ENCODE measurements at regions not wholly inside any gene's neighbourhood (a gene's known extent, or its start where the extent isn't known, plus 50 kb on each side); places are given as distances from the start of the nearest gene placed in this dataset.

- Histone ChIP-seq H3K9me3 (replicated peaks in 1 of 11) (no peaks in the 10 kb centered on the region), H3K4me2 (no peak overlapping the region), H3K36me3 (no peaks in the 10 kb centered on the region), H3K4me1 (no peaks in the 10 kb centered on the region), H3K27me3 (no peaks in the 10 kb centered on the region), H3K27ac (no peak overlapping the region), H3K4me3 (no peak overlapping the region), H3K9ac (no peak overlapping the region), H4K20me1 (no peaks in the 10 kb centered on the region)
- TF ChIP-seq Cebpa-rat (IDR thresholded peaks at IDR 0.05): no peak
Observed at GRCh38 chr13:64410276-64411053, 2819.7 kb downstream of the PCDH9 start.

- TF ChIP-seq Cebpa-rat (IDR thresholded peaks at IDR 0.05): no peak
- no peak overlapping the region for H3K4me3 ChIP-seq
- no peaks in the 10 kb centered on the region for H3K36me3 ChIP-seq
- no peaks in the 10 kb centered on the region for H3K4me1 ChIP-seq
- H3K9me3 ChIP-seq (replicated peaks in 1 of 11): no peaks in the 10 kb centered on the region
- H3K9ac ChIP-seq: no peak overlapping the region
- no peaks in the 10 kb centered on the region for H4K20me1 ChIP-seq
- H3K27ac ChIP-seq: no peak overlapping the region
- no peaks in the 10 kb centered on the region for H3K27me3 ChIP-seq
- H3K4me2 ChIP-seq: no peak overlapping the region
Observed at GRCh38 chr13:64397701-64398100, 2832.4 kb downstream of the PCDH9 start.

GRCh38 chr13:64377606-64378005 lies 2852.5 kb downstream of the PCDH9 start:
- Histone ChIP-seq H3K9ac (no peak overlapping the region), H4K20me1 (no peaks in the 10 kb centered on the region), H3K4me2 (no peak overlapping the region), H3K9me3 (replicated peaks in 1 of 11) (peaks cover 18 to 24% (median 21%) of the 10 kb centered on the region in 11 experiments), H3K4me1 (no peaks in the 10 kb centered on the region), H3K27ac (no peak overlapping the region), H3K36me3 (no peaks in the 10 kb centered on the region), H3K4me3 (no peak overlapping the region), H3K27me3 (no peaks in the 10 kb centered on the region)
- TF ChIP-seq Cebpa-rat (IDR thresholded peaks at IDR 0.05): no peak

GRCh38 chr13:64371461-64371860 lies 2858.7 kb downstream of the PCDH9 start:
- Histone ChIP-seq H3K4me2 (no peak overlapping the region), H3K4me1 (no peaks in the 10 kb centered on the region), H4K20me1 (no peaks in the 10 kb centered on the region), H3K27me3 (no peaks in the 10 kb centered on the region), H3K9me3 (replicated peaks in 1 of 11) (peaks cover 18 to 26% (median 21%) of the 10 kb centered on the region in 11 experiments), H3K27ac (no peak overlapping the region), H3K9ac (no peak overlapping the region), H3K36me3 (no peaks in the 10 kb centered on the region), H3K4me3 (no peak overlapping the region)
- no peak for TF ChIP-seq Cebpa-rat (IDR thresholded peaks at IDR 0.05)

GRCh38 chr13:64371045-64371444 lies 2859.1 kb downstream of the PCDH9 start:
- Histone ChIP-seq H3K4me2 (no peak overlapping the region), H3K4me1 (no peaks in the 10 kb centered on the region)

GRCh38 chr13:64369121-64369520 lies 2861.0 kb downstream of the PCDH9 start:
- H3K9ac ChIP-seq: no peak overlapping the region
- H3K4me1 ChIP-seq: no peaks in the 10 kb centered on the region
- no peaks in the 10 kb centered on the region for H3K36me3 ChIP-seq
- no peak overlapping the region for H3K4me3 ChIP-seq
- no peaks in the 10 kb centered on the region for H4K20me1 ChIP-seq
- H3K27me3 ChIP-seq: no peaks in the 10 kb centered on the region
- H3K27ac ChIP-seq: no peak overlapping the region
- H3K4me2 ChIP-seq: no peak overlapping the region
- peaks cover 12 to 18% (median 14%) of the 10 kb centered on the region in 11 experiments for H3K9me3 ChIP-seq (replicated peaks in 1 of 11)
- peak in 9 of 11 experiments; percentile 25 to 90 (median 73); a peak in 15 of 22 replicates for TF ChIP-seq Cebpa-rat (IDR thresholded peaks at IDR 0.05)

More at GRCh38 chr13:64371045-64371444, 2859.1 kb downstream of the PCDH9 start:
- Histone ChIP-seq H3K9me3 (replicated peaks in 1 of 11) (peaks cover 18 to 26% (median 21%) of the 10 kb centered on the region in 11 experiments), H3K36me3 (no peaks in the 10 kb centered on the region), H3K27me3 (no peaks in the 10 kb centered on the region), H3K4me3 (no peak overlapping the region), H3K27ac (no peak overlapping the region), H4K20me1 (no peaks in the 10 kb centered on the region), H3K9ac (no peak overlapping the region)
- TF ChIP-seq Cebpa-rat (IDR thresholded peaks at IDR 0.05): no peak

GRCh38 chr13:64362564-64362963 lies 2867.6 kb downstream of the PCDH9 start:
- Histone ChIP-seq H3K4me3 (no peak overlapping the region), H3K9me3 (replicated peaks in 1 of 11) (no peaks in the 10 kb centered on the region), H3K27me3 (no peaks in the 10 kb centered on the region), H3K36me3 (no peaks in the 10 kb centered on the region), H3K9ac (no peak overlapping the region), H3K4me1 (no peaks in the 10 kb centered on the region), H3K4me2 (no peak overlapping the region), H3K27ac (no peak overlapping the region), H4K20me1 (no peaks in the 10 kb centered on the region)
- TF ChIP-seq Cebpa-rat (IDR thresholded peaks at IDR 0.05): no peak

GRCh38 chr13:64347664-64348063 lies 2882.5 kb downstream of the PCDH9 start:
- Histone ChIP-seq H3K27ac (no peak overlapping the region), H3K27me3 (no peaks in the 10 kb centered on the region), H3K36me3 (no peaks in the 10 kb centered on the region), H3K4me3 (no peak overlapping the region), H3K9ac (no peak overlapping the region), H3K4me1 (no peaks in the 10 kb centered on the region), H4K20me1 (no peaks in the 10 kb centered on the region), H3K9me3 (replicated peaks in 1 of 11) (no peaks in the 10 kb centered on the region), H3K4me2 (no peak overlapping the region)
- no peak for TF ChIP-seq Cebpa-rat (IDR thresholded peaks at IDR 0.05)

GRCh38 chr13:64339373-64340063 lies 2890.6 kb downstream of the PCDH9 start:
- H3K4me2 ChIP-seq: no peak overlapping the region

More at GRCh38 chr13:64339373-64340063, 2890.6 kb downstream of the PCDH9 start:
- TF ChIP-seq Cebpa-rat (IDR thresholded peaks at IDR 0.05): no peak
- H4K20me1 ChIP-seq: no peaks in the 10 kb centered on the region
- H3K27ac ChIP-seq: no peak overlapping the region
- H3K9ac ChIP-seq: no peak overlapping the region
- H3K9me3 ChIP-seq (replicated peaks in 1 of 11): peaks cover 0 to 11% (median 6%) of the 10 kb centered on the region in 11 experiments; a peak in 13 of 22 replicates
- H3K4me1 ChIP-seq: no peaks in the 10 kb centered on the region
- no peak overlapping the region for H3K4me3 ChIP-seq
- no peaks in the 10 kb centered on the region for H3K27me3 ChIP-seq
- no peaks in the 10 kb centered on the region for H3K36me3 ChIP-seq
